ENCODE measurements at regions not wholly inside any gene's neighbourhood (a gene's known extent, or its start where the extent isn't known, plus 50 kb on each side); places are given as distances from the start of the nearest gene placed in this dataset.

- TF ChIP-seq POLR2A (IDR thresholded peaks at IDR 0.05): no peak
- TF ChIP-seq CTCF (IDR thresholded peaks at IDR 0.05 in 4 of 5, conservative IDR thresholded peaks at IDR 0.05 in 1 of 5): no peak
Measured at GRCh38 chr4:20041839-20042407, 209.8 kb upstream of the SLIT2 start.

Data from gastrocnemius medialis (tissue), 4 donors.